KOPT-K1 (cell line): ENCODE measurements at regions not wholly inside any gene's neighbourhood (a gene's known extent, or its start where the extent isn't known, plus 50 kb on each side); places are given as distances from the start of the nearest gene placed in this dataset.
"Not testable (repeated sequence)": the region's sequence is repeated elsewhere in the genome, so short reads cannot be mapped to it uniquely, and the experiment has no call there.

Source experiments
- H3K27ac ChIP-seq: fragments of 200-600 bp; sonication (generic); 2 replicates; pipeline ENCODE4 v1.5.1; 2016; ENCODE audit warnings: antibody characterized with exemption, mild to moderate bottlenecking, low read depth, low read length; ENCODE audit not compliant: poor library complexity, severe bottlenecking
- H3K36me3 ChIP-seq: fragments of 200-600 bp; sonication (generic); 2 replicates; pipeline ENCODE4 v1.5.1; 2017; ENCODE audit warnings: antibody characterized with exemption, mild to moderate bottlenecking, low read length, moderate library complexity; ENCODE audit not compliant: insufficient read depth
- H3K9me3 ChIP-seq: fragments of 200-600 bp; sonication (generic); 2 replicates; pipeline ENCODE4 v1.5.1; 2017; ENCODE audit warnings: antibody characterized with exemption, low read length, mild to moderate bottlenecking; ENCODE audit not compliant: insufficient read depth, poor library complexity, severe bottlenecking

- H3K27ac ChIP-seq, result no peak overlapping the region
- no peaks in the 10 kb centered on the region for H3K36me3 ChIP-seq
- no peaks in the 10 kb centered on the region for H3K9me3 ChIP-seq
Measured at GRCh38 chr11:96741068-96741467, 351.3 kb downstream of the JRKL start.

GRCh38 chr11:96744697-96745096, 354.9 kb downstream of the JRKL start:
- no peaks in the 10 kb centered on the region for H3K36me3 ChIP-seq
- no peaks in the 10 kb centered on the region for H3K9me3 ChIP-seq
- H3K27ac ChIP-seq, result no peak overlapping the region

DNA sequence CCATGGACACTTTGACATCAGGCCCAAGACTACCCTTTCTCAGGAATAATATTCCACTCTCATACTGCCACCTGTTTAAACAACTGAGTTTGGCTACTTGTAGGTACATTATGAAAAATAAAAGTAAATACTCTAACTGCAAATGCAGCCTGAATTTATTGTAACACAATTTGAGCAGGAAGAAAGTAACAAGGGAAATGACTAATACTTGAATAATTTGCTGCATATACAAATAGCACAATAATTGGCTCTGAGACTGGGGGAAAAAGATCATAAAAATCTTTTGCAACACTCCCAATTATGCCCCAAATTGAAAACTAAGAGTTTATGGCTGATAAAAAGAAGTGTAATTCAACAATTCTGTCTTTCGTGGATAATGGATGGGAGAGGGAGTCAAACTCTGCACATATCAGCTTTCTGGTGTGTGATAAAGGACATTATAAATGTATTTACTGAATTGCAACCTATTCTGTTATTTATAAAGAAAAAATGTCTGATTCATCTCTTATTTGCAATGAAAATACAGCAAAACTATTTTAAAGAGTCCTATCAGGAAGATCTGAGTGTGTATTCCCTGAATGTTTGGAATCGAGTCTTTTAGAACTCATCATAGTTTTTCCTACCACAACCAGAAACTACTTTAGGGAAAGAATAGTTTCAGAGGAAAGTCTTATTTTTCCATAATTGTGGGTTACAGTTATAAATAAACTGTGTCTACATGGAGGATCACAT, 359.0 kb downstream of the JRKL start:
- Histone ChIP-seq H3K36me3 (no peaks in the 10 kb centered on the region), H3K9me3 (no peaks in the 10 kb centered on the region), H3K27ac (no peak overlapping the region)

GRCh38 chr11:96751807-96752206, 362.0 kb downstream of the JRKL start:
- H3K27ac ChIP-seq, H3K36me3 ChIP-seq, H3K9me3 ChIP-seq: not testable (repeated sequence)

GRCh38 chr11:96752221-96752620, 362.4 kb downstream of the JRKL start:
- H3K27ac ChIP-seq, result no peak overlapping the region
- H3K36me3 ChIP-seq, result no peaks in the 10 kb centered on the region
- H3K9me3 ChIP-seq, result no peaks in the 10 kb centered on the region

DNA sequence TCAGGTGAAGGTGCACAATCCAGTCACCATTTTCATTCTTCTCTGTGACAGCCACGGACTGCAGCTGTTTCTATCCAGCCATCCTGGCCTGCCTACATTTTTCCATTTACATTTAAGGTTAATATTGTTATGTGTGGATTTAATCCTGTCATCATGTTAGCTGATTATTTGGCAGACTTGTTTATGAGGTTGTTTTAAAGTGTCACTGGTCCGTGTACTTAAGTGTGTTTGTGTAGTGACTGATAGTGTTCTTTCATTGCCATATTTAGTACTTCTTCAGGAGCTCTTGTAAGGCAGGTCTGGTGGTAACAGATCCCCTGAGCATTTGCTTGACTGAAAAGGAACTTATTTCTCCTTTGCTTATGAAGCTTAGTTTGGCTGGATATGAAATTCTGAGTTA, 364.2 kb downstream of the JRKL start:
- Histone ChIP-seq H3K36me3 (no peaks in the 10 kb centered on the region), H3K9me3 (no peaks in the 10 kb centered on the region), H3K27ac (no peak overlapping the region)

DNA sequence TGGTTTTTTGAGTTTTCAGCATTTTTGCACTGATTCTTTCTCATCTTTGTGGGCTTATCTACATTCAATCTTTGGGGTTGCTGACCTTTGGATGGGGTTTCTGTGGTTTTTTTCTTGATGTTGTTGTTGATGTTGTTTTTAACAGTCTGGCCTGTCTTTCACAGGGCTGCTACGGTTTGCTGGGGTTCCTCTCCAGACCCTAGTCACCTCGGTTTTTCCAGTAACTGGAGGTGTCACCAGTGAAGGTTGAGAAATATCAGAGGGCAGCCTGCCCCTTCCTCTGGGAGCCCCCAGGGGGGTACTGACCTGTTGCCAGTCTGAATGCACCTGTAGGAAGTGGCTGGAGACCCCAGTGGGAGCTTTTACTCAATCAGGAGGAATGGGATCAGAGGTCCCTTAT, 365.4 kb downstream of the JRKL start:
- no peaks in the 10 kb centered on the region for H3K9me3 ChIP-seq
- no peaks in the 10 kb centered on the region for H3K36me3 ChIP-seq
- no peak overlapping the region for H3K27ac ChIP-seq

DNA sequence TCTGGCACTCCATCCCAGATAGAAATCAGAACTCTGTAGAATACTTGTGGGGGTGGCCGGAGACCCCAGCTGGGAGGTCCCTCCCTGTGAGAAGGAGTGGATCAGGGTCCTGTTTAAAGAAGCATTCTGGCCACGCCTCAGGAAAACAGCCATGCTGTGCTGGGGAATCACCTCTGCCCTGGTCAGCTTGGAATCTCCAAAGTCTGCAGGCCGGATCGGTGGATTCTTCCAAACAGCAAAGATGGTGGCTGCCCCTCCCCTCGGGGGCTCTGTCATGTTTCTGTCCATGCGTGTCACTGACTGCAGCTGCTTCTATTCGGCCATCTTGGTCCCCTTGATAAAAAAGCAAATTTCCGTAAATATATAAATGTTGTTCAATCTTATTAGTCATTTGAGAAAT, 365.9 kb downstream of the JRKL start:
- Histone ChIP-seq H3K36me3 (no peaks in the 10 kb centered on the region), H3K27ac (no peak overlapping the region), H3K9me3 (no peaks in the 10 kb centered on the region)

DNA sequence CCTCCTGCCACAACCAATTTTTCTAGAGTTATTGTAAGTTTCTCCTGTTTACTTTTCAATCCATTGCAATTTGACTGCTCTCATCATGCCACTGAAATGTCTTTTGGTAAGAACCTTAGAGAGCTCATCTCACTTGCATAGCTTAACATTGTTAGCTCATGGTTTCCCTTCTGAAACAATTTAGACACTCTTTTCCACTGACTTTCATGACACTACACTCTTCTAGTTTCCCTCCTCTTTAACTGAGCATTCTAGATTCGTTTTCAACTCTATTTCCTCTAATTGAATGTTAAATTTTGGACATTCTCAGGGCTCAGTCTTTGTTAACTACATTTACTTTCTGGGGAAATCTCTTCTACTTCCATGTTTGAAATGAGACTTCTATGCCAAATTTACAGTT, 369.1 kb downstream of the JRKL start:
- Histone ChIP-seq H3K27ac (no peak overlapping the region), H3K36me3 (no peaks in the 10 kb centered on the region), H3K9me3 (no peaks in the 10 kb centered on the region)

DNA sequence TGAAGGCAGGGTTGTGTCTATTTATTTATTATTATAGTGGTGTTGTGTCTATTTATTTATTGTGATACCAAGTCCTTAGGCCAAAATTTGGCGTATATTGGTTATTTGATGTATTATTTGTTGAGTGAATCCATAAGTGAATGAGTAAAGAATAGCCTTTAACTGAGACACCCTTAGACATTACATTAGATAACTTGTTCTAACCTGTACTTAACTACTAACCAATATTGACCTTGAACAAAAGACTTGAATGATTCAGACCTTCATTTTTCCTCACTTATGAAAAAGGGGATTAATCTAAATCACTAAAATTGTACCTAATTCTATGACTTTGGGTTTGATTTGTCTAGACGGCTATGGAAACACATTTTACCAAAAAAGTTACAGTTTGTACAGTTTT, 370.5 kb downstream of the JRKL start:
- Histone ChIP-seq H3K36me3 (no peaks in the 10 kb centered on the region), H3K9me3 (no peaks in the 10 kb centered on the region), H3K27ac (no peak overlapping the region)

DNA sequence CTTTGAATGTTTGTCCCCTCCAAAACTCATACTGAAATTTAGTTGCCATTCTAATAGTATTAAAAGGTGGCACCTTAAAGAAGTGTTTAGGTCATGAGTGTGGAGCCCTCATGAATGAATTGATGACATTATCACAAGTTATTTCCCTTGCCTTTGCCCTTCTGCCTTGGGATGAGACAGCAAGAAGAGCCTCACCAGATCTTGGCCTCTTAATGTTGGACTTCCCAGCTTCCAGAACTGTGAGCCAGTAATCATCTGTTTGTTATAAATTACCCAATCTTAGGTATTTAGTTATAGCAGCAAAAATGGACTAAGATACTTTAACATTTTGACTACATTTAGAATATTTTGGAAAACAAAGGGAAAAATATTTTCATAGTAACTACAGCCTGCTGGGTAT, 371.0 kb downstream of the JRKL start:
- no peaks in the 10 kb centered on the region for H3K36me3 ChIP-seq
- no peaks in the 10 kb centered on the region for H3K9me3 ChIP-seq
- H3K27ac ChIP-seq, result no peak overlapping the region

GRCh38 chr11:96761451-96761850, 371.6 kb downstream of the JRKL start:
- Histone ChIP-seq H3K27ac (no peak overlapping the region), H3K9me3 (no peaks in the 10 kb centered on the region), H3K36me3 (no peaks in the 10 kb centered on the region)

DNA sequence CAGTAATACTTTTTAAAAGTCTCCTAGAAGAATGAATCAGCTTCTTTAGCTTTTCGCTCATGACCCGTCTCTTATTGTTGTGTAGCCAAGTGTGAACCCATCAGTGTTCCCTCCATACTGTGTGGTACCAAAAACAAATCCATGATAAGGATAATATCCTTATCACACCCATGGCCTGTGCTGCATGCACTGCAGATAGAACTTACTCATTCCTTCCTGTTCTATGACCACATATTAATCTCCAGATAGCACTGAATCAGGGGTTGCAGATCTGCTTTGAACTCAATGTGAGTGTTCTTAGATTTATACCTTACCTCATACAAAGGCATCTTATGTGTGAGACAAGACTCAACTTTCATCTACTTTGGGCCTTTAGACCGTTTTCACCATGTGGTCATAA, 373.4 kb downstream of the JRKL start:
- Histone ChIP-seq H3K27ac (no peak overlapping the region), H3K36me3 (no peaks in the 10 kb centered on the region), H3K9me3 (no peaks in the 10 kb centered on the region)

GRCh38 chr11:96778272-96778671, 388.5 kb downstream of the JRKL start:
- Histone ChIP-seq H3K9me3 (no peaks in the 10 kb centered on the region), H3K27ac (no peak overlapping the region), H3K36me3 (no peaks in the 10 kb centered on the region)

DNA sequence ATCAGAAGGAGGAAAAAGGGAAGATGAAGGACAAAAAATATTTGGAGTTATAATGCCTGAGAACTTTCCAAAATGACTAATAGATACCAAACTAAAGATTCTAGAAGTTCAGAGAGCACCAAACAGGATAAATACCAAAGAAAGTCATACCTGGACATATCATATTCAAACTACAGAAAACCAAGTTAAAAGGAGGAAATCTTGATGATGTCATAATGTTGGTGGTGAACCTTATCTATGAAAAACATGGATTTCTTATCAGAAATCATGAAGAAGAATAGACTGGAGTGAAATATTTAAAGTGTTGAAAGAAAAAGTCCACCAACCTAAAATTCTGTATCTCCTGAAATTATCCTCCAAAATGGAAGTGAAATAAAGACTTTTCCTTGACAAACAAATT, 389.2 kb downstream of the JRKL start:
- Histone ChIP-seq H3K36me3 (no peaks in the 10 kb centered on the region), H3K27ac (no peak overlapping the region), H3K9me3 (no peaks in the 10 kb centered on the region)

DNA sequence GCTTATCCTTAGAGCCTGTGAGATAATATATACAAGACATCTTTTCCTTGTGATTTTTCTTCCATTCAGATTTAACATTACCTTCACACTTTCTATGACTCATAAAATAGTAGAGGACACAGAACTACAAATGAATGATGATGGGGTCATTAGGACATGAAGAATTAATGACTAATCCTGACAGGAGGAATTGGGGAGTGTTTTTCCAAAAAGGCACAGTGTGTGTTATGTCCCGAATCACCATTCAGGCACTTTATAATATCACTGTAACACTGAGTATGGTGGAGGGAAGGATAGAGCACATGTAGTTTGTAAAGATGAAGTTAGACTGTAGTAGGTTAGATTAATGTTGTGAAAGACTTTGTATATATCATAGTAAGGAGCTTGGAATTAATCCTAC, 391.3 kb downstream of the JRKL start:
- Histone ChIP-seq H3K9me3 (no peaks in the 10 kb centered on the region), H3K27ac (no peak overlapping the region), H3K36me3 (no peaks in the 10 kb centered on the region)
